ENCODE measurements at regions not wholly inside any gene's neighbourhood (a gene's known extent, or its start where the extent isn't known, plus 50 kb on each side); places are given as distances from the start of the nearest gene placed in this dataset.

DNA sequence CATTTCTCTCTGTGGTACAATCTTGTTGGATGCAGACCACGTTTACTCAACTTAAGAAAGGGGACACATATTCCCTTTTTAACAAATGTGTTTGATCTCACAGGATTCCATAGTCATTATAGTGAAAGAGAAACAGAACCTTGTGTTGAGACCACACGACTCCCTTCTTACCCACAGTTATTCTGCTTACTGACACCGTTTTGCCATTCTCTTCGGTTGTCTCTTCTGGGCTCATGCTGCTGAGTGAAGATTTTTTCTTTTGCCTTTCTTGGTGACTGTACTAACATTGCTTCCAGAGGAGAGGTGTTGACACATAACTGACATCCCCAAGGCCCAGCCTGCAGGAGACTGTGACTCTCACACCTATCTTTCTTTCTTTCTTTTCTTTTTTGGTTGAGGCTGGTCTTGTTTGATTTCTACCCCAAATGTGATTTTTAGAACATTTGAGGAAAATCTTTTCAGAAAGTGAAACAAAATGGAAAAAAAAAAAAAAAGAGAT lies 61.2 kb upstream of the OTOGL start:
- TF ChIP-seq, protein P1, sequence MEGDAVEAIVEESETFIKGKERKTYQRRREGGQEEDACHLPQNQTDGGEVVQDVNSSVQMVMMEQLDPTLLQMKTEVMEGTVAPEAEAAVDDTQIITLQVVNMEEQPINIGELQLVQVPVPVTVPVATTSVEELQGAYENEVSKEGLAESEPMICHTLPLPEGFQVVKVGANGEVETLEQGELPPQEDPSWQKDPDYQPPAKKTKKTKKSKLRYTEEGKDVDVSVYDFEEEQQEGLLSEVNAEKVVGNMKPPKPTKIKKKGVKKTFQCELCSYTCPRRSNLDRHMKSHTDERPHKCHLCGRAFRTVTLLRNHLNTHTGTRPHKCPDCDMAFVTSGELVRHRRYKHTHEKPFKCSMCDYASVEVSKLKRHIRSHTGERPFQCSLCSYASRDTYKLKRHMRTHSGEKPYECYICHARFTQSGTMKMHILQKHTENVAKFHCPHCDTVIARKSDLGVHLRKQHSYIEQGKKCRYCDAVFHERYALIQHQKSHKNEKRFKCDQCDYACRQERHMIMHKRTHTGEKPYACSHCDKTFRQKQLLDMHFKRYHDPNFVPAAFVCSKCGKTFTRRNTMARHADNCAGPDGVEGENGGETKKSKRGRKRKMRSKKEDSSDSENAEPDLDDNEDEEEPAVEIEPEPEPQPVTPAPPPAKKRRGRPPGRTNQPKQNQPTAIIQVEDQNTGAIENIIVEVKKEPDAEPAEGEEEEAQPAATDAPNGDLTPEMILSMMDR (IDR thresholded peaks at IDR 0.05 in 2 of 3, conservative IDR thresholded peaks at IDR 0.05 in 1 of 3; ENCODE audit: control insufficient read depth in 2 of 3, extremely low read depth in 1 of 3, insufficient read depth in 1 of 3, low read depth in 3 of 3, low read length in 3 of 3): no peak
- TF ChIP-seq POLR2AphosphoS5 (IDR thresholded peaks at IDR 0.05; ENCODE audit: low read length): no peak
- no peak for TF ChIP-seq ESRRA (IDR thresholded peaks at IDR 0.05; ENCODE audit: low read length)
- no peak for TF ChIP-seq CBX3 (IDR thresholded peaks at IDR 0.05; ENCODE audit: borderline replicate concordance, low read depth)
- TF ChIP-seq TBL1XR1 (IDR thresholded peaks at IDR 0.05; ENCODE audit: low read depth, low read length): no peak
- no peak for TF ChIP-seq FOS (IDR thresholded peaks at IDR 0.05; ENCODE audit: borderline replicate concordance, extremely low read depth, insufficient read length)
- no peak for TF ChIP-seq ZZZ3 (IDR thresholded peaks at IDR 0.05; ENCODE audit: control insufficient read depth, insufficient read length, low read depth)
- no peak for TF ChIP-seq TAF1 (IDR thresholded peaks at IDR 0.05; ENCODE audit: borderline replicate concordance, low read depth, low read length)
- no peak for TF ChIP-seq SREBF1 (IDR thresholded peaks at IDR 0.05; ENCODE audit: low read length)
- TF ChIP-seq NR2C2 (IDR thresholded peaks at IDR 0.05; ENCODE audit: borderline replicate concordance, control insufficient read depth, insufficient read length, low read depth): no peak

All from GM12878 (cell line).